Retinal pigment epithelial cell (primary cell): ENCODE measurements at regions not wholly inside any gene's neighbourhood (a gene's known extent, or its start where the extent isn't known, plus 50 kb on each side); places are given as distances from the start of the nearest gene placed in this dataset.

Experiments
- DNase-seq: peaks from one replicate; pipeline ENCODE4 v3.0.0-alpha.2; 2010; ENCODE audit warnings: low read depth
- H3K4me3 ChIP-seq: 2 replicates; pipeline ENCODE4 v1.5.1; 2011; ENCODE audit warnings: mild to moderate bottlenecking, low read length, control low read depth, moderate library complexity
- TF ChIP-seq, protein P1 (sequence below): conservative IDR thresholded peaks from 2 replicates; pipeline ENCODE4 v1.5.1; 2011; ENCODE audit warnings: low read depth, low read length, control low read depth, inconsistent platforms

DNA sequence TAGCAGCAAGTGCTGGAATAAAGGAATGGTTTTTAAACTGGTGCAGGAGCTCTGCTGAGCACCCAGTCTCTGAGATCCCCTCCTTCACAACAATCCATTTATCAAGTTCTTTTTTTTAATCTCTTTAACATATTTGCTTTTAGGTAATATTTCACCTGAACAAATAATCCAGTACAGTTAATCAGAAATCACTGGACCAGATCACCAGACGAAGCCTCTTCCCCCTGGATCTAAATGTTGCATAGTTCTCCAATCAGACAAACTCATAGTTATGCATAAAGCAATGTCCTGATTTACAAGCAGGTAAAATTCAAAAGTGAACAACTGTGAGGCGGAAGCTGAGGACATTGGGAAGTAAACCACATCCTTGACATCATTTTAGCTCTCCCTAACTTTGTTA is 657.7 kb upstream of the RORB start:
- H3K4me3 ChIP-seq = no peak overlapping the region
- no peak for DNase-seq
- TF ChIP-seq, protein P1, sequence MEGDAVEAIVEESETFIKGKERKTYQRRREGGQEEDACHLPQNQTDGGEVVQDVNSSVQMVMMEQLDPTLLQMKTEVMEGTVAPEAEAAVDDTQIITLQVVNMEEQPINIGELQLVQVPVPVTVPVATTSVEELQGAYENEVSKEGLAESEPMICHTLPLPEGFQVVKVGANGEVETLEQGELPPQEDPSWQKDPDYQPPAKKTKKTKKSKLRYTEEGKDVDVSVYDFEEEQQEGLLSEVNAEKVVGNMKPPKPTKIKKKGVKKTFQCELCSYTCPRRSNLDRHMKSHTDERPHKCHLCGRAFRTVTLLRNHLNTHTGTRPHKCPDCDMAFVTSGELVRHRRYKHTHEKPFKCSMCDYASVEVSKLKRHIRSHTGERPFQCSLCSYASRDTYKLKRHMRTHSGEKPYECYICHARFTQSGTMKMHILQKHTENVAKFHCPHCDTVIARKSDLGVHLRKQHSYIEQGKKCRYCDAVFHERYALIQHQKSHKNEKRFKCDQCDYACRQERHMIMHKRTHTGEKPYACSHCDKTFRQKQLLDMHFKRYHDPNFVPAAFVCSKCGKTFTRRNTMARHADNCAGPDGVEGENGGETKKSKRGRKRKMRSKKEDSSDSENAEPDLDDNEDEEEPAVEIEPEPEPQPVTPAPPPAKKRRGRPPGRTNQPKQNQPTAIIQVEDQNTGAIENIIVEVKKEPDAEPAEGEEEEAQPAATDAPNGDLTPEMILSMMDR = no peak

GRCh38 chr9:73841018-73841417 is 656.1 kb upstream of the RORB start:
- TF ChIP-seq, protein P1 = no peak
- no peak for DNase-seq
- no peak overlapping the region for H3K4me3 ChIP-seq

- DNase-seq = no peak
- no peak overlapping the region for H3K4me3 ChIP-seq
- TF ChIP-seq, protein P1 = no peak
These were observed 653.0 kb upstream of the RORB start for GRCh38 chr9:73844135-73844534.

- TF ChIP-seq, protein P1 = no peak
- no peak overlapping the region for H3K4me3 ChIP-seq
- DNase-seq = no peak
These were observed 651.6 kb upstream of the RORB start for GRCh38 chr9:73845539-73845938.

DNA sequence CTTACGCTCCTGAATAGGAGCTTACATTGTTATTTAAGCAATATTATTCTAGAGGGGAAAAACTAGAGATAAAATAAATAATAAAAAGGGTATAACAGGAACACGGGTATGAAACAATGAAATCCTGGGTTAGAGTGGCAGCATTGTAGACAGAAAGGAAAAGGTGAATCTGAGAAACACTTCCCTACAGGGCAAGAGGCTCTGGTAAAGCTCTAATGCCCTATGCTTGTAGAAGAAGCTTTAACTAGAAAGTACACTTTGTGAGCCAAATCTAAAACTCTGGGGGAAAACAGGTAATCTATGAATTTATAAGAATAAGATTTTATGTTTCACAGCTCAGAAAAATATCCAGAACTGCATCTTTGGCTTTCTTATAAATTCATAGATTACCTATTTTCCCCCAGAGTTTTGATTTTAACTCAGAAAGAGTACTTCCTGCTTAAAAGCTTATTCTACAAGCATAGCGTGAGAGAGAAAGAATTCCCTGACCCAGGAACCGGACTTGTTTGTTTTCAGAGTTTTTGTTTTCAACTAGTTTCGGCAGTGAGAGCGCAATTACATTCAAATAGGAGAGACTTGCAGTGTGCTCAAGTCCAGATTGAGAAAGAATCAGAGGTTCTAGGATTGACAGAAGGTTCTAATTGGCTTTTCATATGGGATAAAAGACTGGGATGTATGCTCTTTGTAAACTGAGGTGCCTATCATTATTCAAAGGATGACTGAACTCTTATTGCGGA is 651.0 kb upstream of the RORB start:
- H3K4me3 ChIP-seq = no peak overlapping the region
- DNase-seq = no peak
- TF ChIP-seq, protein P1 = no peak

DNA sequence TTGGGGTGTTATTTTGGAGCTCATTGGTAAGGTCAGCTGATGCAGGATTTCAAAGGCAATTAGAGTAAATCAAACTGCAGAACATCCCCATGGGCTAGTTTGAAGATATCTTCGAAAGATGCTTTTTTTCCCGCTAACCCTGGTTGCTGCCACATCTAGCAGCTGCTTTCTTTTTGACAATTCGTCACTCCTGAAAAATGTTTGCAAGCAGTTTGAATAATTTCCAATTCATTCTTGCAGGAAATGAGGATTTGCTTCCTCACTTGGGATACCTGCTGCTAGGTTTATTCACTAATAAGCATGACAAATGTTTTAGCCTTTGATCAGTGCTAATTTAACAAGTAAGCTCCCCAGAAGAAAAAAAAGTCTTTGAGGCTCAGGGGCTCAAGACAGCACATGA is 649.6 kb upstream of the RORB start:
- TF ChIP-seq, protein P1 = no peak
- DNase-seq = no peak
- no peak overlapping the region for H3K4me3 ChIP-seq

GRCh38 chr9:73853549-73853948 is 643.6 kb upstream of the RORB start:
- no peak overlapping the region for H3K4me3 ChIP-seq
- no peak for DNase-seq
- TF ChIP-seq, protein P1 = no peak
